K562 (cell line): ENCODE measurements at regions not wholly inside any gene's neighbourhood (a gene's known extent, or its start where the extent isn't known, plus 50 kb on each side); places are given as distances from the start of the nearest gene placed in this dataset.

Experiments used
- ATAC-seq: fragments of 200-7000 bp; cut with Tn5 transposase; 3 replicates; pipeline ENCODE4 v1.9.1; 2020; ENCODE audit warnings: moderate library complexity
- BruUV-seq: library from RNA; stranded (reverse); fragments of 400-500 nt; replicated peaks from 2 replicates; lab custom pipeline; 2021; lab: Mats Ljungman, UMichigan
- CTCF ChIA-PET: fragments of 300-600 bp; formaldehyde crosslinking; extraction: SDS; loops from one replicate; lab custom pipeline; 2021; ENCODE audit warnings: low intra/inter-chr PET ratio; lab: Yijun Ruan, JAX
- POLR2A ChIA-PET: fragments of 300-600, 350-650 bp; sonication (Branson Sonifier 250); formaldehyde crosslinking; extraction: SDS; loops from one replicate; lab custom pipeline; 2021; ENCODE audit warnings: antibody characterized with exemption, inconsistent platforms; lab: Yijun Ruan, JAX
- DNase-seq, 4 experiments: peaks; one replicate each; pipeline versions ENCODE4 v3.0.0 to v3.0.0-alpha.2; 2011 to 2018; ENCODE audit warnings: low spot score in 3 of 4, mixed read lengths in 3 of 4; ENCODE audit errors: extremely low read depth in 1 of 4
- FAIRE-seq: peaks from 2 replicates; lab custom pipeline; 2011; peaks lifted over from hg19 to GRCh38; lab: Jason Lieb, UNC
- H2AFZ ChIP-seq: 2 replicates; pipeline ENCODE4 v1.6.0; 2011; ENCODE audit warnings: low read depth, low read length, control low read depth, inconsistent platforms
- H3K27ac ChIP-seq: fragments of 200-600 bp; 3 replicates; pipeline ENCODE4 v1.8.0; 2011; ENCODE audit warnings: low read depth, mild to moderate bottlenecking, control low read depth, inconsistent platforms, low read length, moderate library complexity, mixed read lengths; ENCODE audit errors: extremely low read depth
- H3K27me3 ChIP-seq, 2 experiments: fragments of 300-600 bp in 1 of 2; 2 replicates in 1 of 2; 3 replicates in 1 of 2; pipeline versions ENCODE4 v1.6.0 to v1.8.0; 2011; ENCODE audit warnings: inconsistent platforms in 2 of 2, low read length in 2 of 2, mild to moderate bottlenecking in 1 of 2, mixed read lengths in 1 of 2, moderate library complexity in 1 of 2; ENCODE audit not compliant: control insufficient read depth in 2 of 2, insufficient read depth in 2 of 2
- H3K36me3 ChIP-seq: fragments of 300-600 bp; 3 replicates; pipeline ENCODE4 v1.8.0; 2011; ENCODE audit warnings: mild to moderate bottlenecking, low read length, inconsistent platforms; ENCODE audit not compliant: control insufficient read depth, insufficient read depth
- H3K4me1 ChIP-seq, 2 experiments: fragments of 200-600 bp in 1 of 2; replicated peaks in 1 of 2; 2 replicates in 1 of 2; 3 replicates in 1 of 2; pipeline versions ENCODE4 v1.5.1 to v1.8.0; 2011; ENCODE audit warnings: inconsistent platforms in 2 of 2, low read length in 2 of 2, mild to moderate bottlenecking in 1 of 2, mixed read lengths in 1 of 2, moderate library complexity in 1 of 2; ENCODE audit not compliant: control insufficient read depth in 2 of 2, insufficient read depth in 2 of 2
- H3K4me2 ChIP-seq: 2 replicates; pipeline ENCODE4 v1.6.1; 2011; ENCODE audit warnings: low read length, control low read depth, inconsistent platforms, mixed read lengths; ENCODE audit not compliant: insufficient read depth
- H3K4me3 ChIP-seq: fragments of 200-600 bp; sonication (generic), shearing (Covaris generic); 2 replicates; pipeline ENCODE4 v1.5.1; 2016; ENCODE audit warnings: control low read depth, inconsistent platforms
- H3K79me2 ChIP-seq: fragments of 200-600 bp; 3 replicates; pipeline ENCODE4 v1.8.0; 2011; ENCODE audit warnings: low read length, inconsistent platforms; ENCODE audit not compliant: control insufficient read depth, insufficient read depth
- H3K9ac ChIP-seq, 2 experiments: 2 replicates each; pipeline versions ENCODE4 v1.6.0 to v1.6.1; 2011; ENCODE audit warnings: low read depth in 2 of 2, low read length in 2 of 2, control low read depth in 1 of 2, inconsistent platforms in 1 of 2, mild to moderate bottlenecking in 1 of 2, mixed read lengths in 1 of 2; ENCODE audit not compliant: insufficient read depth in 1 of 2
- H3K9me1 ChIP-seq: one replicate; pipeline ENCODE4 v1.6.0; 2011; ENCODE audit warnings: inconsistent platforms, mild to moderate bottlenecking, low read length, moderate library complexity; ENCODE audit not compliant: control insufficient read depth, insufficient read depth
- H3K9me3 ChIP-seq: replicated peaks from 2 replicates; pipeline ENCODE4 v1.5.1; 2011; ENCODE audit warnings: low read depth, low read length, inconsistent platforms; ENCODE audit not compliant: control insufficient read depth, insufficient read depth
- H4K20me1 ChIP-seq: replicated peaks from 2 replicates; pipeline ENCODE4 v1.6.1; 2011; ENCODE audit warnings: low read length, inconsistent platforms, mixed read lengths; ENCODE audit not compliant: control insufficient read depth, insufficient read depth
- ERF ChIP-seq: fragments of 450-650 bp; formaldehyde crosslinking; IDR thresholded peaks from 2 replicates; pipeline ENCODE4 v1.4.0; 2020; ENCODE audit warnings: mild to moderate bottlenecking, mixed read lengths
- FOXA3 ChIP-seq, 2 experiments: fragments of 450-650 bp in 1 of 2; sonication (generic) in 1 of 2; formaldehyde crosslinking; IDR thresholded peaks in 1 of 2; conservative IDR thresholded peaks in 1 of 2; 2 replicates each; pipeline versions ENCODE4 v1.4.0 to v1.8.0; 2020 to 2022; ENCODE audit warnings: mild to moderate bottlenecking in 2 of 2, missing genetic modification reagents in 1 of 2
- NFYB ChIP-seq: IDR thresholded peaks from 2 replicates; pipeline ENCODE4 v1.6.1; 2011; ENCODE audit warnings: mild to moderate bottlenecking, moderate library complexity; ENCODE audit not compliant: insufficient read length; ENCODE audit errors: extremely low read depth
- PHTF2 ChIP-seq: fragments of 250-450 bp; sonication (Bioruptor Pico); IDR thresholded peaks from 2 replicates; pipeline ENCODE4 v1.5.0; 2021; ENCODE audit warnings: mild to moderate bottlenecking
- PURB ChIP-seq: sonication (generic); formaldehyde crosslinking; IDR thresholded peaks from 2 replicates; pipeline ENCODE4 v1.9.0; 2021; ENCODE audit warnings: low read depth, mild to moderate bottlenecking, missing genetic modification reagents
- PYGO2 ChIP-seq: fragments of 450-650 bp; IDR thresholded peaks from 2 replicates; pipeline ENCODE4 v1.6.1; 2016; ENCODE audit warnings: mild to moderate bottlenecking, missing genetic modification characterization, moderate library complexity, missing compliant biosample characterization
- RBM15 ChIP-seq: fragments of 200-400 bp; formaldehyde crosslinking; IDR thresholded peaks from 2 replicates; pipeline ENCODE4 v1.6.1; 2018; ENCODE audit warnings: mild to moderate bottlenecking, low read length, moderate library complexity; ENCODE audit not compliant: insufficient read depth
- SETDB1 ChIP-seq: IDR thresholded peaks from one replicate; pipeline ENCODE4 v1.6.1; 2012; ENCODE audit warnings: low read length, control low read depth, inconsistent platforms
- USF1 ChIP-seq: sonication (generic); formaldehyde crosslinking; IDR thresholded peaks from 2 replicates; pipeline ENCODE4 v1.9.0; 2022; ENCODE audit warnings: mild to moderate bottlenecking, missing genetic modification reagents
- ZNF175 ChIP-seq: fragments of 200-800 bp; sonication (Bioruptor generic); IDR thresholded peaks from 2 replicates; pipeline ENCODE4 v1.6.1; 2016; ENCODE audit warnings: low read depth, mild to moderate bottlenecking, missing genetic modification characterization, missing compliant biosample characterization
- ZNF586 ChIP-seq: fragments of 450-650 bp; formaldehyde crosslinking; conservative IDR thresholded peaks from 2 replicates; pipeline ENCODE4 v1.4.0; 2020; ENCODE audit warnings: mild to moderate bottlenecking, moderate library complexity
- ZNF778 ChIP-seq: fragments of 450-650 bp; formaldehyde crosslinking; IDR thresholded peaks from 2 replicates; pipeline ENCODE4 v1.4.0; 2020; ENCODE audit warnings: mild to moderate bottlenecking, moderate library complexity
- WGBS: fragments of 100-300 bp; shearing (Covaris generic); methylation state at CpG from one replicate; pipeline ENCODE4 v1.1.6; 2016; ENCODE audit warnings: low coverage, mixed read lengths; ENCODE audit not compliant: insufficient coverage; ENCODE audit errors: missing lambda C conversion rate; 5-methylcytosine and 5-hydroxymethylcytosine counted together
- in situ Hi-C: fragments of 300-500 bp; cut with MboI; formaldehyde crosslinking; loops from 4 replicates; pipeline ENCODE4 v1.15.0; 2018; ENCODE audit warnings: inconsistent platforms, mixed read lengths
- intact Hi-C: fragments of 100-400 bp; cut with micrococcal nuclease; formaldehyde crosslinking; loops from 2 replicates; pipeline ENCODE4 v1.14.2; 2022

DNA sequence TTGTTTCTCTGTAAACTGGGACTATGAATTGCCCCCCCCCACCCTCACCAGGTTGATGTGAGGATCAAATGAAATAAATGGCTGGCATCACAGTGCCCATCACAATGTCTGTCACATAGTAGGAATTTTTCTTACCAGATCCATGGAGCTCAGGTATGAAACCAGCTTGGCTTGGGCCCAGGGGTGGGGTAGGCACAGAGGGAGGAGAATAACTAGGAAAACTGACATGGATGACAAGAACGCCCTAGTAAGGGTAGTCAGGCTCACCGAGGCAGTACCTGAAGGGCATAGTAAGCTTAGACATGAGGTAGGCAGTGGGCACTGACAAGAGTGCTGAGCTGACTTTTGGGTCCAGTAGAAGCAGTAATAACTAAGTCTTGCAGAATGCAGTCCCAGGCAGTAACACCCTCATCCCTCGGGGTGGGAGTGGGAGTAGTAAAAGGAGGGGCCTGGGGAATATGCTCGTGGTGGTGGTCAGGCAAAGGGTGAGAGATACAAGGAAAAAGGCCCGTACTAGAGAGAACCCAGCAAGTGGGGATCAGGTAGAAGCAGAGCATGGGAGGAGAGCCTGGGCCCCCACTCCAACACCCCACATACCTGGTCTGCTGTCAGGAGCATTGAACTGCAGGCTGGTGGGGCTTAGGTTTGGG lies 155.9 kb upstream of the PJA1 start:
- POLR2A ChIA-PET = no interaction called here

More for the DNA sequence above, 155.9 kb upstream of the PJA1 start:
- in situ Hi-C loops = no loop called here
- ATAC-seq (no peak), FAIRE-seq (no peak), DNase-seq (peak in 1 of 4 experiments; percentile 1)
- BruUV-seq = no TSS peak
- Histone ChIP-seq H3K9me3 (no peaks in the 10 kb centered on the region), H2AFZ (no peak overlapping the region), H3K4me2 (no peak overlapping the region), H3K4me3 (no peak overlapping the region), H4K20me1 (no peaks in the 10 kb centered on the region), H3K4me1 (no peaks in the 10 kb centered on the region), H3K27me3 (no peaks in the 10 kb centered on the region), H3K9ac (no peak overlapping the region), H3K36me3 (no peaks in the 10 kb centered on the region), H3K79me2 (no peaks in the 10 kb centered on the region), H3K27ac (no peak overlapping the region), H3K9me1 (no peaks in the 10 kb centered on the region)
- CTCF ChIA-PET = no interaction called here
- intact Hi-C loops = no loop called here
- no peak for TF ChIP-seq RBM15
- TF ChIP-seq NFYB = no peak
- no peak for TF ChIP-seq PYGO2 (tag)
- no peak for TF ChIP-seq PHTF2 (CRISPR knock-in tag)
- no peak for TF ChIP-seq PURB (CRISPR knock-in tag)
- no peak for TF ChIP-seq ERF (CRISPR knock-in tag)
- no peak for TF ChIP-seq SETDB1
- no peak for TF ChIP-seq ZNF778 (CRISPR knock-in tag)
- TF ChIP-seq ZNF175 (CRISPR knock-in tag) = no peak
- TF ChIP-seq USF1 (CRISPR knock-in tag) = no peak
- no peak for TF ChIP-seq ZNF586
- TF ChIP-seq FOXA3 (CRISPR knock-in tag; conservative IDR thresholded peaks at IDR 0.05 in 1 of 2, IDR thresholded peaks at IDR 0.05 in 1 of 2) = no peak
- WGBS = 0% methylated on average over 4 of the region's 5 CpGs
